Kidney glomerular epithelial cell (primary cell): ENCODE measurements at regions not wholly inside any gene's neighbourhood (a gene's known extent, or its start where the extent isn't known, plus 50 kb on each side); places are given as distances from the start of the nearest gene placed in this dataset.

Experiments used
- DNase-seq: peaks from one replicate; lab custom pipeline; 2025; lab: John Stamatoyannopoulos, UW

DNA sequence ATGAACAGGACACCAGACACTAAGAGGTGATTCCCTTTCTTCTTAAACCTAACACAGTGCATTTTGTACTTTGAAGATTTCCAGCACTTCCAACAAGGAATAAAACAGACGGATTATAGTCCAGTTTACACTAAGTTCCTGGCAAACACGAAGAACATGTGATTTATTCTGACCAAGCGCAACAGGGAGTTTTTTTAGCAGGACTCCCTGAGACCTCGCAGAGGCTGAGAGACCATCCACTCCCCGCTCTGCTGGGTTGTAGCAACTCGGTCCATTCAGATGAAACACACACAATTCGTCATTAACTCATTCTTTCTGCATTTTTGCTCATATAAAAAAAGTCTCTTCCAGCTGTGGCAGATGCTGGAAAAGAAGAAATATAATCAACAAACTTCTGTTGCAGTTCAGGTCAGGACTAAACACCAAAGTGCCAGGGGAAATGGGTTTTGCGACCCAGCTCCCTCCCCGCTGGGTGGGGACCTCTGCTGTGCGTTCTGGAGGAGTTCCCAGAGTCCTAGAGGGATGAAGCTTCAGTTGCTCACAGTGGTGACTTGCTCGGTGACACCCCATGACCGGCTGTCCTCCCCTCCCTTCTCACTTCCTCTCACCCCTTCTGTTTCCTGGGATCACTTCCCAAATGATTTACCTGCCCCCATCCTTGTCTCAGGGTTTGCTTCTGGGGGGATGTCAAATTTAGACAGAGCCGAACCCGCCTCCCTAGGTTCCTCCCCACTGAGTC, 52.5 kb downstream of the KCNF1 start:
- no peak for DNase-seq

GRCh38 chr2:10965241-10965843, 53.6 kb downstream of the KCNF1 start:
- no peak for DNase-seq

GRCh38 chr2:10966056-10966455, 54.3 kb downstream of the KCNF1 start:
- no peak for DNase-seq

DNA sequence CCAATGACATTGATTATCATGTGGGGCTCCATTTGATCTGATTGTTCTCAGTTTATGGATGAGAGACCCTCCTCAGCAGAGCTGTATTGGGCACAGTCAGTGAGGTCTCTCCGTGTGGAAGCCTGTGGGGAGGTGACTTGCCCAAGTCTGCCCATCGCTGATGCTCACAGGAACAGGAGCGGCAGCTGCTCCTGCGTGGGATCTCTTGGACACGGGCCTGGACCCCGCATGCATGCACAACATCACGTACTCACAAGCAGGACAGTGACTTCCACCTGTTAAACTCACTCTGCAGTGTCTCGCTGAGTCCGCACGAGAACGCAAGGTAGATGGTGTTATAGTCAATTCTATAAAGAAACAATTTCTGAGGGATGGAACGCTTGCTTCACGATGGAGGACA, 55.0 kb downstream of the KCNF1 start:
- DNase-seq = no peak

- no peak for DNase-seq
These were observed 56.4 kb downstream of the KCNF1 start for GRCh38 chr2:10968176-10968575.

GRCh38 chr2:10970666-10971065, 58.9 kb downstream of the KCNF1 start:
- DNase-seq = no peak

- DNase-seq = no peak
These were observed 59.6 kb downstream of the KCNF1 start for GRCh38 chr2:10971161-10971887.

- no peak for DNase-seq
These were observed 60.1 kb downstream of the KCNF1 start for GRCh38 chr2:10971888-10972260.

DNA sequence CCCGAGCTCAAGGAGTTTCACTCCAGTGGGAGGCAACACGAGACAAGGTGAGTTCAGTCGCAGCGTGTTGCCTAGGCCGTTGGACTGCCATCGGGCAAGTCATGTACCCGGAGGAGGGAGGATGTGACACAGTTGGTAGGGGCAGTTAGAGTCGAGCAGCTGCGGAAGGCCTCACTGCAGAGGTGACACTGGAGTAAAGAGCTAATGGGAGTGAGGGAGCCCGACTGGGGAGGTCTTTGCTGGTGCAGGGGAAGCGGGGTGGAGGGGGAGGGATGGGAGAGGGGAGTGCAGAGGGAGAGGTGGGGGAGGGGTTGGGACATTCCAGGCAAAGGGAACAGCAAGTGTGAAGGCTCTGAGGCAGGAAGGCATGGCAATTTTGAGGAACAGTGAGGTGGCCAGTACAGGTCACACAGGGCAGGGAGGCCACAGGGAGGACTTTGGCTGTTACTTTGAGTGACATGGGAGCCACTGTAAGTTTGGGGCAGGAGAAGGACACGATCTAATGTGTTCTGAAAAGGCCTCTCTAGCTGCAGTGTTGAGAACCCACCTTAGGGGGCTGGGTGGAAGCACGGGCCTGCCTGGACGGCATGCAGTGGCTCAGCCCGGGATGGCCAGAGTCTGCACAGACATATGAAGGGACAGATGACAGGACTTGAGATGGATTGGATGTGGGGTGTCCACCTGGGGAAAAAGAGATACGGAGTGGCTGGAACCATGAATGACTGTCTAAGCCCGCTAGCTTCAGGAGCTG, 61.1 kb downstream of the KCNF1 start:
- DNase-seq = no peak

GRCh38 chr2:10973766-10974165, 62.0 kb downstream of the KCNF1 start:
- DNase-seq = no peak

- no peak for DNase-seq
These were observed 65.3 kb downstream of the KCNF1 start for GRCh38 chr2:10977003-10977402.

DNA sequence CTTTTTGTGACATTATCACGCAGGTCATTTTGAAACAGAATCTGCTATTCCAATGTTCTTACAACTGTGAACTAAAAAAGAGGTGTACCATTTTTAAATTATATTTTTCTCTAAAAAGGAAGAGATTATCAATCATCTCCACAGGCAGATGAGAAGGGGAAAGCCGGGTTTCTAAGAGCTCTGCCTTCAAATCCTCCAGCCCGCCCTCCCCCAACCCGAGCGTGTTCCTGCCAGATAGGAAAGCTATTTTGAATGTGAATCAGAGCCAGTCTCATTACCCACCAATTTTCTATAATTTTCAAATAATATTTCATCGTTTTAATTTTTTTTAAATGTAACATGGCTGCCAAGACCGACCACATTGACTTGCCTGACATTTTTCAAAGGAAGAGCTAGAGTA, 65.9 kb downstream of the KCNF1 start:
- DNase-seq = no peak

- no peak for DNase-seq
These were observed 66.4 kb downstream of the KCNF1 start for GRCh38 chr2:10978090-10978670.

DNA sequence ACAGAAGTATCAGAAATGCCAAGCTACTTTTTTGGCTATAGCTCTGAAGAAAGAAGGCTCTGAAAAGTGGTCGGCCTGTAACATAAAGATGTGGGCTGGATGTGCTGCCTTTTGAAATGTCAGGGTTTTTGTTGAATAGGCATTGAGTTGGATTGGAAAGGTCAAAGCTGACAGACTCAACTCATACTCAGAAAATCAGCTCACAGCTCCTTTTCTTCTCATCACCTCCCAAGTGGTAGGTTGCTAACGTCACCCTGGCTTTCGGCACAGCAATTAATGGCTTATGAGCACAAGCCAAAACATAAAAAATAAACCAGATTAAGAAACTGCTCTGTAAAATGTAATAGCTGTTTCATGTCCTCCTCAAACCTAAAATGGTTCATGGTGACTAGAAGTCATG, 68.3 kb downstream of the KCNF1 start:
- DNase-seq = no peak

GRCh38 chr2:10980886-10981425, 69.2 kb downstream of the KCNF1 start:
- DNase-seq = no peak

DNA sequence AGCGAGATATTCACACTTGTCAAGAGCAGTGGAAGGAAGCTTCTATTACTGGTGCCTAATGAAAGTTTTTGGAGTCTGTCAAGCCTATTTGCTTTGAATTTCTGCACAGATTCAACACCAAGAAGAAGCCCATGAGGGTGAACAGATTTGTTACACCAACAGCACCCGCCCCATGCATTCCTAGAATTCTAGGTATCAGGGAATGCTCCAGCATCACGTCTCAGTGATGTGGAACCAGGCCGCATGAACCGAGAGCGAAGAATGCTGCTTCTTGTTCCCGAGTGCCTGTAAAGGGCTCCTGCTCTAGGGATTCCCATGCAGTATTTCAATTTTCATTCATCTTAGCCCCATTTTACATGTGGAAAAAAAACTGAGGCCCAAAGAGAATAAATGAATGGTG, 69.7 kb downstream of the KCNF1 start:
- DNase-seq = no peak

DNA sequence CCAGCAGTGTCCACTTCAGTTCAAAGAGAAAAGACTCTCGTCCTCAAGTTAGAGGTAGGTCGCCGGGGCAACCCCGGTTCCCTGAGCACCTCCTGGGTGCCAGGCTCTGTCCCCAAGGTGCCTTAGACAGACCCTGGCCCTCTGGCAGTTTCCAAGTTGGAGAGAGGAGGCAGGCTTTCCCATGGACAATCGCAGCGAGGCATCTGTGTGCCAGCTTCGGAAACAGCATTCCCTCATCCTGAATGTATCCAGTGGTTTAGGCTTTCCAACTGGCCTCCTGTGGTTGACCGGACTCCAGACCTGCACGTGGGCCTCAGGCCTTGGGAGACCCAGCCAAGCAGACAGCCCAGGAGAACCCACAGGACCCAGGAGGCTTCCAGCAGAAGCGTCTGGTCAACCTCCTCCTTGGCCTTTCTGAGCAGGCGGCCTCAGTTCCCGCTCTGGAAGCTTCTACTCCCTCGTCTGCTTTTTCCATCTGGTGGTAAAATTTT, 70.3 kb downstream of the KCNF1 start:
- DNase-seq = no peak

DNA sequence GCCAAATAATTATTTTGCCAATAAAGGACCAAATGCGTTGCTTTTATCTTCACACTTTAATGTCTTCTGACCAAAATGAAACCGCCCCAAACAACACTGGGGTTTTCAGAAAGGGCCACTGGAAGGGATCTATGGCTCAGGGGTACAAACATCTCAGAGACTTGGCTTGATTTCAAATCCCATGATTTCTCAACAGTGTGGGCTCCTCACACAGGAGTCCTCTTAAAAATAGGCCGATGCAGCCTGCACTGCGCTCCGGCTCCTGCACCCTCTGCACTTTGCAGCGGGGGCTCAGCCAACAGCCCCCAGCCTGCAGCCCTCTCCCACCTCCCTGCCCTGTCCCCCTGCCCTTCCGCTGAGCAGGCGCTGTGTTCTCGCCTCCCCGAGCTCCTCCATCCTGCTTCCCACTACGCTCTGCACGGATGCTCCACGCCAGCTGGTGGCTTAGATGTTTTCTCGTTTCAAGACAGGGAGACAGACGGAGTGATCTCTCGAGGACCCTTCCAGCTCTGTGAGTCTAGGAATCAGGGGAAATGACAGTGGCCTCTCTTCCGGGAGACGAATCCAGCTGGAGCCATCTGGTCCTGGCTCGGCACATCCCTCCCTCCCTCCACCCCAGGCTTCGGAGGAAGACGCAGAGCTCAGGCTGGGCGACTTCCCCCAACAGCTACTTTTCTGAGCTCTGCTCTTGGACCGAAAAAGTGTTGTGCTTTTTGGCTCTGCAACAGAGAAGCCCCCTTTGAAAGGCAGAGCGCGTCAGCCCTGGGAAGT, 71.4 kb downstream of the KCNF1 start:
- DNase-seq = no peak

- DNase-seq = no peak
These were observed 72.0 kb downstream of the KCNF1 start for GRCh38 chr2:10983711-10984110.

GRCh38 chr2:10984418-10985135, 72.8 kb downstream of the KCNF1 start:
- no peak for DNase-seq
